ENCODE measurements at regions not wholly inside any gene's neighbourhood (a gene's known extent, or its start where the extent isn't known, plus 50 kb on each side); places are given as distances from the start of the nearest gene placed in this dataset.

- Histone ChIP-seq H3K27me3 (ENCODE audit: control insufficient read depth, insufficient read depth, low read length) (no peaks in the 10 kb centered on the region), H3K36me3 (ENCODE audit: control insufficient read depth, insufficient read depth, low read length) (no peaks in the 10 kb centered on the region), H3K4me3 (ENCODE audit: low read depth, low read length) (no peak overlapping the region)
- CTCF ChIA-PET: no interaction called here
- POLR2A ChIA-PET: no interaction called here
- no peak for DNase-seq (ENCODE audit: low read depth)
- TF ChIP-seq CTCF (IDR thresholded peaks at IDR 0.05; ENCODE audit: insufficient read depth, low read depth, low read length): no peak
Measured at GRCh38 chr11:80307676-80308075, 866.8 kb upstream of the TENM4 start.

- Histone ChIP-seq H3K36me3 (ENCODE audit: control insufficient read depth, insufficient read depth, low read length) (no peaks in the 10 kb centered on the region), H3K27me3 (ENCODE audit: control insufficient read depth, insufficient read depth, low read length) (no peaks in the 10 kb centered on the region), H3K4me3 (ENCODE audit: low read depth, low read length) (no peak overlapping the region)
- TF ChIP-seq CTCF (IDR thresholded peaks at IDR 0.05; ENCODE audit: insufficient read depth, low read depth, low read length): no peak
- POLR2A ChIA-PET: no interaction called here
- no peak for DNase-seq (ENCODE audit: low read depth)
- CTCF ChIA-PET: no interaction called here
Measured at GRCh38 chr11:80297858-80298632, 857.2 kb upstream of the TENM4 start.

GRCh38 chr11:80293293-80293692, 852.5 kb upstream of the TENM4 start:
- Histone ChIP-seq H3K4me3 (ENCODE audit: low read depth, low read length) (no peak overlapping the region), H3K36me3 (ENCODE audit: control insufficient read depth, insufficient read depth, low read length) (no peaks in the 10 kb centered on the region), H3K27me3 (ENCODE audit: control insufficient read depth, insufficient read depth, low read length) (no peaks in the 10 kb centered on the region)
- ChIA-PET CTCF (no interaction called here), POLR2A (no interaction called here)
- no peak for DNase-seq (ENCODE audit: low read depth)
- TF ChIP-seq CTCF (IDR thresholded peaks at IDR 0.05; ENCODE audit: insufficient read depth, low read depth, low read length): no peak

GRCh38 chr11:80284946-80285785, 844.3 kb upstream of the TENM4 start:
- H3K27me3 ChIP-seq (ENCODE audit: control insufficient read depth, insufficient read depth, low read length): no peaks in the 10 kb centered on the region

More at GRCh38 chr11:80284946-80285785, 844.3 kb upstream of the TENM4 start:
- Histone ChIP-seq H3K4me3 (ENCODE audit: low read depth, low read length) (no peak overlapping the region), H3K36me3 (ENCODE audit: control insufficient read depth, insufficient read depth, low read length) (no peaks in the 10 kb centered on the region)
- ChIA-PET POLR2A (no interaction called here), CTCF (no interaction called here)
- DNase-seq (ENCODE audit: low read depth): no peak
- no peak for TF ChIP-seq CTCF (IDR thresholded peaks at IDR 0.05; ENCODE audit: insufficient read depth, low read depth, low read length)
